K562 (cell line): ENCODE measurements at regions not wholly inside any gene's neighbourhood (a gene's known extent, or its start where the extent isn't known, plus 50 kb on each side); places are given as distances from the start of the nearest gene placed in this dataset.

ENCODE experiments used
- CCAR2 ChIP-seq: fragments of 200-400 bp; formaldehyde crosslinking; IDR thresholded peaks from 2 replicates; pipeline ENCODE4 v1.6.1; 2017; ENCODE audit warnings: mild to moderate bottlenecking, low read depth, low read length
- FOXA1 ChIP-seq: fragments of 450-650 bp; IDR thresholded peaks from 2 replicates; pipeline ENCODE4 v1.6.1; 2016; ENCODE audit warnings: mild to moderate bottlenecking, borderline replicate concordance
- GTF2E2 ChIP-seq: fragments of 200-800 bp; sonication (Bioruptor generic); IDR thresholded peaks from 2 replicates; pipeline ENCODE4 v1.6.1; 2016; ENCODE audit warnings: missing genetic modification characterization, missing compliant biosample characterization
- HDGF ChIP-seq: fragments of 450-650 bp; IDR thresholded peaks from 2 replicates; pipeline ENCODE4 v1.6.1; 2016
- MTA1 ChIP-seq: fragments of 450-650 bp; IDR thresholded peaks from 2 replicates; pipeline ENCODE4 v1.6.1; 2017; ENCODE audit warnings: borderline replicate concordance
- NCOA1 ChIP-seq: fragments of 450-650 bp; IDR thresholded peaks from 2 replicates; pipeline ENCODE4 v1.6.1; 2016; ENCODE audit warnings: low read depth
- NEUROD1 ChIP-seq: fragments of 150-350 bp; IDR thresholded peaks from 2 replicates; pipeline ENCODE4 v1.6.1; 2014; ENCODE audit warnings: borderline replicate concordance, low read length, low read depth; ENCODE audit not compliant: partially characterized antibody
- RAD21 ChIP-seq, 2 experiments: fragments of 250-450 bp in 1 of 2; fragments of 450-650 bp in 1 of 2; sonication (Bioruptor Pico) in 1 of 2; formaldehyde crosslinking in 1 of 2; IDR thresholded peaks in 1 of 2; conservative IDR thresholded peaks in 1 of 2; 2 replicates each; pipeline versions ENCODE4 v1.4.0 to v1.8.0; 2020 to 2022; ENCODE audit warnings: mild to moderate bottlenecking in 2 of 2, moderate library complexity in 1 of 2
- RNF2 ChIP-seq: sonication (generic); IDR thresholded peaks from 2 replicates; pipeline ENCODE4 v1.6.1; 2016
- SMC3 ChIP-seq: conservative IDR thresholded peaks from 2 replicates; pipeline ENCODE4 v1.6.1; 2011; ENCODE audit warnings: low read depth, low read length, improper control_type of control experiment; ENCODE audit not compliant: insufficient read depth
- ZNF253 ChIP-seq: fragments of 250-450 bp; sonication (Bioruptor Pico); conservative IDR thresholded peaks from 2 replicates; pipeline ENCODE4 v1.6.1; 2021; ENCODE audit warnings: mild to moderate bottlenecking
- ZNF57 ChIP-seq: fragments of 450-650 bp; formaldehyde crosslinking; IDR thresholded peaks from 2 replicates; pipeline ENCODE4 v1.4.0; 2020; ENCODE audit warnings: mild to moderate bottlenecking, moderate library complexity
- ZNF780A ChIP-seq: fragments of 250-450 bp; sonication (Bioruptor Pico); IDR thresholded peaks from 2 replicates; pipeline ENCODE4 v1.5.0; 2021; ENCODE audit warnings: mild to moderate bottlenecking
- TF ChIP-seq, protein P1 (sequence below): fragments of 200-800 bp; sonication (Bioruptor generic); IDR thresholded peaks from 2 replicates; pipeline ENCODE4 v1.6.1; 2017; ENCODE audit warnings: missing genetic modification characterization, missing compliant biosample characterization

DNA sequence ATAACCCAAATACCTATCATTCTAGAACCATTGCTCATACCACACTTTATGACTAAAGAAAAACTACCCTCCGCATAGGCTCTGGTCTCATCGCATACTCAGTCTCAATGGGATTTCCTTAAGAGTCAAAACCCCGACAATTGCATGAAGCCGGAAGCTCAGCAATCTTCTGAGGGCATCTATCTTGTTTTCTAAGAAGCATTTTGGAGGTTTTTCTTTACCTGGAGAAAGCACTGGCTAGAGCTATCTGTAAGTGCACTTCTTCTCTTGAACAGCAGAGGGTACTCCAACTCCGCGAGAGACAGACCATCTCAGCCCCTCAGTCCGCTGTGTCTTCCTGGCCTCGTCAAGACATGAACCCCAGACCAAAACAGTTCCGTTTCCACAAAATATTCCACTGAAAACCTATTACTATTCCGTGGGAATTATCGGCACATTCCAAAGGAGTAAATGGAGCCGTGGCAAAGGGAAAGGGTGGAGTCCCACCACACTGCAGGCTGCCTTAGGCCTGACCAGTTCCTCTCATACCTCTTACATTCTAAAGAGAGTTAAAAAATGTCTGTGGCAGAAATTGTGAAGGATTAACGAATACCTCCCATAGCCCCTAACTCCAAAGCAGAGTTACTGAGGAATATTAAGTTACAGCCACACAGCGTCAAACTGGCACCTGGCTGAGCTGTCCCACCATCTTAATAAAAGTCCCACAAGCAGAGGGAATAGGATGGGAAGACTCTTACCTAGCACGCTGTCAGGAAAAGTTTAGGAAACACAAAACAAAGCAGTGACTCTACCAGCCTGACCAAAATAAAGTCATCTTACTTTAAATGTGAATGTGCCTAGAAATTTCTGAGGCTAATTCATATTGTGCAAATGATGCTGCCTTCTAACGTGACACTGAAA is 325.6 kb upstream of the VRK2 start (continued):
- no peak for TF ChIP-seq FOXA1
- TF ChIP-seq ZNF780A (CRISPR knock-in tag): no peak
- TF ChIP-seq, protein P1, sequence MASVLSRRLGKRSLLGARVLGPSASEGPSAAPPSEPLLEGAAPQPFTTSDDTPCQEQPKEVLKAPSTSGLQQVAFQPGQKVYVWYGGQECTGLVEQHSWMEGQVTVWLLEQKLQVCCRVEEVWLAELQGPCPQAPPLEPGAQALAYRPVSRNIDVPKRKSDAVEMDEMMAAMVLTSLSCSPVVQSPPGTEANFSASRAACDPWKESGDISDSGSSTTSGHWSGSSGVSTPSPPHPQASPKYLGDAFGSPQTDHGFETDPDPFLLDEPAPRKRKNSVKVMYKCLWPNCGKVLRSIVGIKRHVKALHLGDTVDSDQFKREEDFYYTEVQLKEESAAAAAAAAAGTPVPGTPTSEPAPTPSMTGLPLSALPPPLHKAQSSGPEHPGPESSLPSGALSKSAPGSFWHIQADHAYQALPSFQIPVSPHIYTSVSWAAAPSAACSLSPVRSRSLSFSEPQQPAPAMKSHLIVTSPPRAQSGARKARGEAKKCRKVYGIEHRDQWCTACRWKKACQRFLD (CRISPR knock-in tag): no peak
- no peak for TF ChIP-seq MTA1
- TF ChIP-seq ZNF57 (CRISPR knock-in tag): no peak
- no peak for TF ChIP-seq NCOA1
- no peak for TF ChIP-seq ZNF253
- no peak for TF ChIP-seq HDGF
- TF ChIP-seq SMC3: peak; percentile 70
- TF ChIP-seq RNF2: no peak
- TF ChIP-seq CCAR2: no peak
- no peak for TF ChIP-seq GTF2E2 (tag)
- TF ChIP-seq RAD21 (CRISPR knock-in tag; conservative IDR thresholded peaks at IDR 0.05 in 1 of 2, IDR thresholded peaks at IDR 0.05 in 1 of 2): peak; percentile 55 to 76
- no peak for TF ChIP-seq NEUROD1
